ENCODE measurements at regions not wholly inside any gene's neighbourhood (a gene's known extent, or its start where the extent isn't known, plus 50 kb on each side); places are given as distances from the start of the nearest gene placed in this dataset.

DNA sequence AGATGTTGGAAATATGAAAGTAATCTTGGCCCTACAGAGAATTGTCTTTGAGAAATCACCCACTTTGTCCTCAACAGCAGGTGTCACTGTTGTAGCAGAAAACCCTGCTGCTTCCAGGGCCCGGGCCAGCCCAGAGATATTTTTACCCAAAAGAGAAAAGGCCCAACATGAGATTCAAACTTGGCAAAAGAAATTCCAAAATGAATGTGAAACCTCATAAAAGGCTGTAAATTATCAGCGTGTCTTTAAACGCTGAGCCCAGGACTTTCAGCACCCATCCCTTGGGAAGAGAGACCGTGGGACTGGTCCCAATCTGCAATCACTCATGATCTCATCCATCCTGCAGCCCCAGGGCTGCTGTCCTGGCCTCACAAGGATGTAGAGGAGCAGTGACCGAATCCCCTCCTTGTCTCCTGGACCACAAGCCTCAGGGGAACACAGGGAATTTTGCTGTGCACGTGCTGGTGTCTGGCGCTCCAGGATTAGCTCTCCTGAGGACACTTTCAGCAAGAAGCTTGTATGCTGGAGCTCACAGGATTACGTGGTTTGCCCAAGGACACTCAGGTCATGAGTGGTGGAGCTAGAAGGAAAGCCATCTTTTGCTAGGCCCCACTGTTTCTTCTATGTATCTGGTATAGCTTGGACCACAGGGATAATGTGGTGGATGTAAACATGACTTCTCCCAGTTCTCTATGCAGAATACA lies 202.1 kb downstream of the RNF144A start:
- TF ChIP-seq, protein P1, sequence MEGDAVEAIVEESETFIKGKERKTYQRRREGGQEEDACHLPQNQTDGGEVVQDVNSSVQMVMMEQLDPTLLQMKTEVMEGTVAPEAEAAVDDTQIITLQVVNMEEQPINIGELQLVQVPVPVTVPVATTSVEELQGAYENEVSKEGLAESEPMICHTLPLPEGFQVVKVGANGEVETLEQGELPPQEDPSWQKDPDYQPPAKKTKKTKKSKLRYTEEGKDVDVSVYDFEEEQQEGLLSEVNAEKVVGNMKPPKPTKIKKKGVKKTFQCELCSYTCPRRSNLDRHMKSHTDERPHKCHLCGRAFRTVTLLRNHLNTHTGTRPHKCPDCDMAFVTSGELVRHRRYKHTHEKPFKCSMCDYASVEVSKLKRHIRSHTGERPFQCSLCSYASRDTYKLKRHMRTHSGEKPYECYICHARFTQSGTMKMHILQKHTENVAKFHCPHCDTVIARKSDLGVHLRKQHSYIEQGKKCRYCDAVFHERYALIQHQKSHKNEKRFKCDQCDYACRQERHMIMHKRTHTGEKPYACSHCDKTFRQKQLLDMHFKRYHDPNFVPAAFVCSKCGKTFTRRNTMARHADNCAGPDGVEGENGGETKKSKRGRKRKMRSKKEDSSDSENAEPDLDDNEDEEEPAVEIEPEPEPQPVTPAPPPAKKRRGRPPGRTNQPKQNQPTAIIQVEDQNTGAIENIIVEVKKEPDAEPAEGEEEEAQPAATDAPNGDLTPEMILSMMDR (IDR thresholded peaks at IDR 0.05; ENCODE audit: low read length, missing control alignments), result peak; percentile 49
- H3K4me3 ChIP-seq (replicated peaks; ENCODE audit: low read depth, low read length), result no peak overlapping the region
- peak; percentile 31 for DNase-seq (ENCODE audit: low read depth)

DNA sequence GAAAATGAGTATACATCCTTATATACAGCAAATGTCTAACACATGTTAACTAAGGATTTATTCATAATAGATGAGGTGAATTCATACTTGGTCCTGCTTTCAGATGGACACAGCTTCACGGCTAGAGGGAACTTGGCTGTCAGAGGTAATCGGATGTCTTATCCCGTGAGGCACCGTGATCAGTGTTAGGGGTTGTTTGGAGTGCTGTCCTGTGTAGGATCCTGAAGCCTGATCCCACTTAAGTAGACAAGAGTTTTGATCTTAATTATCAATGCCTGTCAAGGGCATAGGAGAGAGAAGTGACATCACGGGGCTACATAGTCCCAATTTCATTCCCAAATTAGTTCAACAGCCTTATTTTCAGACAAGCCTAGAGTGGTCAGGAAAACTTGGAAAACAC lies 204.6 kb downstream of the RNF144A start:
- no peak overlapping the region for H3K4me3 ChIP-seq (replicated peaks; ENCODE audit: low read depth, low read length)
- TF ChIP-seq, protein P1 (IDR thresholded peaks at IDR 0.05; ENCODE audit: low read length, missing control alignments), result no peak
- no peak for DNase-seq (ENCODE audit: low read depth)

DNA sequence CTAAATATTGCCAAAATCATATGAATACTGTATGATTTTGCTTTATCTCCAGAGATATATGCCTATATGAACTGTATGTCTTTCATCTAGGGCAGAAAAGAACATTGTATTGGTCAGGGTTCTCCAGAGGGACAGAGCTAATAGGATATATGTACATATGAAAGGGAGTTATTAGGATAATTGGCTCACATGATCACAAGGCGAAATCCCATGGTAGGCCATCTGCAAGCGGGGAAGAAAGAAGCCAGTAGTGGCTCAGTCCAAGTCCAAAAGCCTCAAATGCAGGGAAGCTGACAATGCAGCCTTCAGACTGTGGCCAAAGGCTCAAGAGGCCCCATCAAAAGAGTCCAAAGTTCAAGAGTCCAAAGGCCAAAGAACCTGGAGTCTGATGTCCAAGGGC lies 209.9 kb downstream of the RNF144A start:
- DNase-seq (ENCODE audit: low read depth), result no peak
- TF ChIP-seq, protein P1 (IDR thresholded peaks at IDR 0.05; ENCODE audit: low read length, missing control alignments), result no peak
- H3K4me3 ChIP-seq (replicated peaks; ENCODE audit: low read depth, low read length), result no peak overlapping the region

DNA sequence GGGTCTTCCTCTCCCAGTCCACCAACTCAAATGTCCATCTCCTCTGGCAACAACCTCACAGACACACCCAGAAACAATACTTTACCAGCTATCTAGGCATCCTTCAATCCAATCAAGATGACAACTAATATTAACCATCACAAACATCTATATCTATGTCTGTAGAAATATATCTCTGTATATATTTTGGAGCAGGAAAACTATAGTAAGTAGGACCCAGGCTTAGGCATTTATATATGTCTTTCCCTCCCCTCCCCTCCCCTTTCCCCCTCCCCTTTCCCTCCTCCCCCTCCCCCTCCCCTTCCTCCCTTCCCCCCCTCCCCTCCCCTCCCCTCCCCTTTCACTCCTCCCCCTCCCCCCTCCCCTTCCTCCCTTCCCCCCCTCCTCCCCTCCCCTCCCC lies 210.5 kb downstream of the RNF144A start:
- TF ChIP-seq, protein P1 (IDR thresholded peaks at IDR 0.05; ENCODE audit: low read length, missing control alignments), result no peak
- H3K4me3 ChIP-seq (replicated peaks; ENCODE audit: low read depth, low read length), result no peak overlapping the region
- no peak for DNase-seq (ENCODE audit: low read depth)

DNA sequence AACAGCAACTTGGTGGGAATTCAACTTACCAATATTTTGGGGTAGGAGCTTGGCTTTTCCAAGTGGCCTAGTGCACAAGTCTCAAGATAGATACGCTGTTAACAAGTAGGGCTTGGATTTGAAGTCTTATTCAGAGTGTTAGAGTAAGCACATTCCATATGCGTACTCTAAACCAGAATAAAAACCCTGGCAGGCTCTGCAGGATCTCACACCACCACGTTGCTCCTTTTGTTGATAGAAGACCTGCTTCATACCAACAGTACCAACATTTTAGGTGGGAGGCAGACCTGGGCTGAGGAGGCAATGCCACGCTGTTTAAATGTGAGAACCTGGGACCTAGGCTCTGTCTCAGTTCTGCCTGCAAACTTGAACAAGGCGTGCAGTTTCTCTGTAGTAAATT lies 214.0 kb downstream of the RNF144A start:
- no peak for DNase-seq (ENCODE audit: low read depth)
- TF ChIP-seq, protein P1 (IDR thresholded peaks at IDR 0.05; ENCODE audit: low read length, missing control alignments), result no peak
- no peak overlapping the region for H3K4me3 ChIP-seq (replicated peaks; ENCODE audit: low read depth, low read length)

DNA sequence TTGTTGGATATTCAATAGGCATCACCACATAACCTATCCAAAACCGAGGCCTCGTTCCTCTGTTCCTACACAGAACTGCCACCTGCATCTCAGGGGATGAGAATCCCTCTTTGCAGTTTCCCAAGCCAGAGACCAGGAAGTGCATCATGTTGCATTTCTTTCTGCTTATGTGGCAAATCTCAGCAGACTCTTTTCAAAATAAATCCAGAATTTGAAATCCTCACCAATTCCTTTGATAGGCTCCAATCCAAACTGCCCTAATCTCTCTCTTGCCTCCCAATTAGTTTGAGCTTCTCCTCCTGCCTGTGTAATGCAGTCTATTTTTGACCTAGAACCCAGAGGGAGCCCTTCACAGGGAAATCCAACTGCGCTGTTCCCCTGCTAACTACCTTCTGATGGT lies 215.5 kb downstream of the RNF144A start:
- TF ChIP-seq, protein P1 (IDR thresholded peaks at IDR 0.05; ENCODE audit: low read length, missing control alignments), result no peak

DNA sequence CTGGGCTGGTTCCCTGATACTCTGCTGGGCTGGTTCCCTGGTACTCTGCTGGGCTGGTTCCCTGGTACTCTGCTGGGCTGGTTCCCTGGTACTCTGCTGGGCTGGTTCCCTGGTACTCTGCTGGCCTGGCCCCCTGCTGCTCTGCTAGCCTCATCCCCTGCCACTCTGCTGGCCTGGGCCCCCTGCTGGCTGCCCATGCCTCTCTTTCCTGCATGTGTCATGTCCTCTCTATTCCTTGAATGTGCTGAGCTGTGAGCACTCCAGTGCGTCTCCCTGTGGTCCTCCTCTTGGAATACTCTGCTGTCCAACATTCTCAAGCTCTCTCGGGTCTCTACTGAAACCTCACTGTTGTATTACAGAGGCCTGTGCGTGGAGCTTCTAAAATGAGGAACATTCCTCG lies 216.3 kb downstream of the RNF144A start:
- no peak overlapping the region for H3K4me3 ChIP-seq (replicated peaks; ENCODE audit: low read depth, low read length)
- TF ChIP-seq, protein P1 (IDR thresholded peaks at IDR 0.05; ENCODE audit: low read length, missing control alignments), result no peak
- DNase-seq (ENCODE audit: low read depth), result no peak

More for the DNA sequence above, 215.5 kb downstream of the RNF144A start:
- no peak for DNase-seq (ENCODE audit: low read depth)
- H3K4me3 ChIP-seq (replicated peaks; ENCODE audit: low read depth, low read length), result no peak overlapping the region

Data from fibroblast of pulmonary artery (primary cell).